ENCODE measurements at regions not wholly inside any gene's neighbourhood (a gene's known extent, or its start where the extent isn't known, plus 50 kb on each side); places are given as distances from the start of the nearest gene placed in this dataset.
"Not testable (repeated sequence)": the region's sequence is repeated elsewhere in the genome, so short reads cannot be mapped to it uniquely, and the experiment has no call there.

- H3K4me3 ChIP-seq (ENCODE audit: low read depth, low read length) = no peak overlapping the region
- TF ChIP-seq CTCF (IDR thresholded peaks at IDR 0.05; ENCODE audit: borderline replicate concordance, insufficient read depth, low read depth, low read length) = no peak
Measured at GRCh38 chr3:67142432-67142831, 144.3 kb downstream of the KBTBD8 start.

GRCh38 chr3:67145738-67146137, 147.6 kb downstream of the KBTBD8 start:
- TF ChIP-seq CTCF (IDR thresholded peaks at IDR 0.05; ENCODE audit: borderline replicate concordance, insufficient read depth, low read depth, low read length) = no peak
- H3K4me3 ChIP-seq (ENCODE audit: low read depth, low read length) = no peak overlapping the region

GRCh38 chr3:67154429-67154828, 156.3 kb downstream of the KBTBD8 start:
- no peak overlapping the region for H3K4me3 ChIP-seq (ENCODE audit: low read depth, low read length)
- TF ChIP-seq CTCF (IDR thresholded peaks at IDR 0.05; ENCODE audit: borderline replicate concordance, insufficient read depth, low read depth, low read length) = no peak

GRCh38 chr3:67167481-67167880, 169.4 kb downstream of the KBTBD8 start:
- TF ChIP-seq CTCF (IDR thresholded peaks at IDR 0.05; ENCODE audit: borderline replicate concordance, insufficient read depth, low read depth, low read length) = no peak
- no peak overlapping the region for H3K4me3 ChIP-seq (ENCODE audit: low read depth, low read length)

GRCh38 chr3:67171841-67172240, 173.7 kb downstream of the KBTBD8 start:
- H3K4me3 ChIP-seq (ENCODE audit: low read depth, low read length) = no peak overlapping the region
- TF ChIP-seq CTCF (IDR thresholded peaks at IDR 0.05; ENCODE audit: borderline replicate concordance, insufficient read depth, low read depth, low read length) = no peak

DNA sequence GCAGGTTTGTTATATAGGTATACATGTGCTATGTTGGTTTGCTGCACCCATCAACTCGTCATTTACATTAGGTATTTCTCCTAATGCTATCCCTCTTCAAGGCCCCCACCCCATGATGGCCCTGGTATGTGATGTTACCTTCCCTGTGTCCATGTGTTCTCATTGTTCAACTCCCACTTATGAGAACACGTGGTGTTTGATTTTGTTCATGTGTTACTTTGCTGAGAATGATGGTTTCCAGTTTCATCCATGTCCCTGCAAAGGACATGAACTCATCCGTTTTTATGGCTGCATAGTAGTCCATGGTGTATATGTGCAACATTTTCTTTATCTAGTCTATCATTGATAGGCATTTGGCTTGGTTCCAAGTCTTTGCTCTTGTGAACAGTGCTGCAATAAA, 175.0 kb downstream of the KBTBD8 start:
- H3K4me3 ChIP-seq (ENCODE audit: low read depth, low read length) = not testable (repeated sequence)

- H3K4me3 ChIP-seq (ENCODE audit: low read depth, low read length) = no peak overlapping the region
- TF ChIP-seq CTCF (IDR thresholded peaks at IDR 0.05; ENCODE audit: borderline replicate concordance, insufficient read depth, low read depth, low read length) = no peak
Measured at GRCh38 chr3:67176396-67176795, 178.3 kb downstream of the KBTBD8 start.

- TF ChIP-seq CTCF (IDR thresholded peaks at IDR 0.05; ENCODE audit: borderline replicate concordance, insufficient read depth, low read depth, low read length) = no peak
- H3K4me3 ChIP-seq (ENCODE audit: low read depth, low read length) = no peak overlapping the region
Measured at GRCh38 chr3:67192466-67192865, 194.4 kb downstream of the KBTBD8 start.
